Coronary artery (tissue), 2 donors: ENCODE measurements at regions not wholly inside any gene's neighbourhood (a gene's known extent, or its start where the extent isn't known, plus 50 kb on each side); places are given as distances from the start of the nearest gene placed in this dataset.

Source experiments
- DNase-seq: peaks from one replicate; pipeline ENCODE4 v3.0.0-alpha.2; 2017; ENCODE audit warnings: low spot score
- H3K27ac ChIP-seq, 2 donors: fragments of 200-600 bp; sonication (generic); one replicate each; pipeline ENCODE4 v1.5.1; 2016 to 2019
- H3K4me3 ChIP-seq: fragments of 200-600 bp; sonication (generic); 2 replicates; pipeline ENCODE4 v1.5.1; 2016; ENCODE audit warnings: mild to moderate bottlenecking, moderate library complexity
- TF ChIP-seq, protein P1 (sequence below): fragments of 200-600 bp; sonication (generic); IDR thresholded peaks from one replicate; pipeline ENCODE4 v1.5.1; 2019; ENCODE audit warnings: antibody characterized with exemption

DNA sequence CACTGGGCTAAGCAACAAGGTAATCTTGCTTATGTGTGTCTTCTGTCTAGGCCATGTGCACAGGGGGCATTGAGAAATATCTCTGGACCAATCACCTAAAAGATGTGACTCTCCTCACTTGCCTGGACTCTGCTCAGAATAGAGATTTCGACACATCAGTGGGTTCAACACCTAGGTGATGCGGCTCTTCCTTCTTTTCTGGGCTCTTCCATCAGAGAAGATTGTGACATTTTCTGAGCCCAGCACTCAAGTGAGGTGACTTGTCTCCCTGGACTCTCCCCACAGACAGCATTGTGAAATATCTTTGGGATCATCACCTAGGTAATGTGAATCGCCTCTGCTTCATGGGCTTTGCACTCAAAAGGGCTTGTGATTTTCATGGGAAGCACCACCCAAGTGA lies 1904.1 kb downstream of the TP53TG3F start:
- TF ChIP-seq, protein P1, sequence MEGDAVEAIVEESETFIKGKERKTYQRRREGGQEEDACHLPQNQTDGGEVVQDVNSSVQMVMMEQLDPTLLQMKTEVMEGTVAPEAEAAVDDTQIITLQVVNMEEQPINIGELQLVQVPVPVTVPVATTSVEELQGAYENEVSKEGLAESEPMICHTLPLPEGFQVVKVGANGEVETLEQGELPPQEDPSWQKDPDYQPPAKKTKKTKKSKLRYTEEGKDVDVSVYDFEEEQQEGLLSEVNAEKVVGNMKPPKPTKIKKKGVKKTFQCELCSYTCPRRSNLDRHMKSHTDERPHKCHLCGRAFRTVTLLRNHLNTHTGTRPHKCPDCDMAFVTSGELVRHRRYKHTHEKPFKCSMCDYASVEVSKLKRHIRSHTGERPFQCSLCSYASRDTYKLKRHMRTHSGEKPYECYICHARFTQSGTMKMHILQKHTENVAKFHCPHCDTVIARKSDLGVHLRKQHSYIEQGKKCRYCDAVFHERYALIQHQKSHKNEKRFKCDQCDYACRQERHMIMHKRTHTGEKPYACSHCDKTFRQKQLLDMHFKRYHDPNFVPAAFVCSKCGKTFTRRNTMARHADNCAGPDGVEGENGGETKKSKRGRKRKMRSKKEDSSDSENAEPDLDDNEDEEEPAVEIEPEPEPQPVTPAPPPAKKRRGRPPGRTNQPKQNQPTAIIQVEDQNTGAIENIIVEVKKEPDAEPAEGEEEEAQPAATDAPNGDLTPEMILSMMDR, result no peak
- Histone ChIP-seq H3K27ac (no peak overlapping the region), H3K4me3 (no peak overlapping the region)
- no peak for DNase-seq

DNA sequence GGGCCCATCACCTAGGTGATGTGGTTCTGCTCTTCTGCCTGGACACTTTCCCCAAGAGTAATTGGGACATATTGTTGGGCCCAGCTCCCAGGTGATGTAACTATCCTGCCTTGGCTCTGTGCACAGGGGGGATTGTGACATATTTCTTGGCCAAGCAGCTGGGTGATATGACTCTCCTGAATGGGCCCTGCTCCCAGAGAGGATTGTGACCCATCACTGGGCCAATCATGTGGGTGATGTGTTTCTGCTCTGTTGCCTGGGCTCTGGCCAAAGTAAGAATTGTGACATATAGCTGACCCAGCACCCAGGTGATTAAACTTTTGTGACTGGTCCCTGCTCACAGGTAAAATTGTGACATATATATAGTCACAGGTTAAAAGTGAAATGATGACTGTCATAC lies 1904.9 kb downstream of the TP53TG3F start:
- TF ChIP-seq, protein P1, result no peak
- DNase-seq, result no peak
- H3K4me3 ChIP-seq, result no peak overlapping the region
- no peak overlapping the region for H3K27ac ChIP-seq

DNA sequence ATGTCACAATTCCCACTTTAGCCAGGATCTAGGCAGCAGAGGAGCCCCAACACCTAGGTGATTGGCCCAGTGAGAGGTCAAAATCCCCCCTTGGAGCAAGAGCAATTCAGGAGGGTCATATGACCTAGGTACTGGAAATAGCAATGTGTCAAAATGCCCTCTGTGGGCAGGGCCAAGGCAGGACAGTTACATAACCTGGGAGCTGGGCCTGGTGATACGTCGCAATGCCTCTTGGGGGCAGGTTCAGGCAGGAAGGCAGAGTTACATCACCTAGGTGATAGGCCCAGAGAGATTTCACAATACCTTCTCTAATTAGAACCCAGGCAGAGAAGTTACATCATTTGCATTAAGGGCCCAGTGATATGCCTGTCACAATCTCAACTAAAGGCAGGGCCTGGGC lies 1906.3 kb downstream of the TP53TG3F start:
- no peak for DNase-seq
- TF ChIP-seq, protein P1, result no peak
- Histone ChIP-seq H3K27ac (no peak overlapping the region), H3K4me3 (no peak overlapping the region)

GRCh38 chr16:35370617-35371016 lies 1911.2 kb downstream of the TP53TG3F start:
- DNase-seq, result no peak
- no peak overlapping the region for H3K27ac ChIP-seq
- TF ChIP-seq, protein P1, result no peak
- no peak overlapping the region for H3K4me3 ChIP-seq

- DNase-seq, result no peak
- H3K4me3 ChIP-seq, result no peak overlapping the region
- no peak overlapping the region for H3K27ac ChIP-seq
- TF ChIP-seq, protein P1, result no peak
Measured at GRCh38 chr16:35377142-35377541, 1917.7 kb downstream of the TP53TG3F start.

- Histone ChIP-seq H3K27ac (no peak overlapping the region), H3K4me3 (no peak overlapping the region)
- TF ChIP-seq, protein P1, result no peak
- DNase-seq, result no peak
Measured at GRCh38 chr16:35386619-35387018, 1927.2 kb downstream of the TP53TG3F start.

DNA sequence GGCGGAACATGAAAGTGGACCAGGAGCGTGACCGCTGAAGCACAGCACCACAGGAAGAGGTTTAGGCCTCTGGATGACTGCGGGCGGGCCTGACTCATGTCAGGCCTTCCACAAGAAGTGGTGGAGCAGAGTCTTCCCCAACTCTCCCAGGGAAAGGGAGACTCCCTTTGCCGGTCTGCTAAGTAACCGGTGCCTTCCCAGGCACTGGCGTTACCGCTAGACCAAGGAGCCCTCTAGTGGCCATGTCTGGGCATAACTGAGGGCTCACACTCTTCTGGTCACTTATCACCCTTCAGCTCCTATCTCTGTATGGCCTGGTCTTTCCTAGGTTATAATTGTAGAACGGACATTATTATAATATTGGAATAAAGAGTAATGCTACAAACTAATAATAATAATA lies 1931.9 kb downstream of the TP53TG3F start:
- TF ChIP-seq, protein P1, result no peak
- no peak for DNase-seq
- H3K4me3 ChIP-seq, result no peak overlapping the region
- H3K27ac ChIP-seq, result no peak overlapping the region
